ENCODE measurements at regions not wholly inside any gene's neighbourhood (a gene's known extent, or its start where the extent isn't known, plus 50 kb on each side); places are given as distances from the start of the nearest gene placed in this dataset.

- no peak for TF ChIP-seq CTCF (IDR thresholded peaks at IDR 0.05; ENCODE audit: control insufficient read depth, extremely low read depth, insufficient read depth)
- DNase-seq (ENCODE audit: low read depth) = no peak
- no peak overlapping the region for H3K4me3 ChIP-seq (ENCODE audit: low read depth, low read length)
Observed at GRCh38 chr14:103217538-103217937, 94.3 kb downstream of the TNFAIP2 start.

GRCh38 chr14:103220134-103220981 lies 97.1 kb downstream of the TNFAIP2 start:
- TF ChIP-seq CTCF (IDR thresholded peaks at IDR 0.05; ENCODE audit: control insufficient read depth, extremely low read depth, insufficient read depth) = no peak
- no peak overlapping the region for H3K4me3 ChIP-seq (ENCODE audit: low read depth, low read length)
- DNase-seq (ENCODE audit: low read depth) = no peak

GRCh38 chr14:103220982-103221641 lies 97.9 kb downstream of the TNFAIP2 start:
- H3K4me3 ChIP-seq (ENCODE audit: low read depth, low read length) = no peak overlapping the region
- no peak for DNase-seq (ENCODE audit: low read depth)
- no peak for TF ChIP-seq CTCF (IDR thresholded peaks at IDR 0.05; ENCODE audit: control insufficient read depth, extremely low read depth, insufficient read depth)

- no peak for TF ChIP-seq CTCF (IDR thresholded peaks at IDR 0.05; ENCODE audit: control insufficient read depth, extremely low read depth, insufficient read depth)
- no peak overlapping the region for H3K4me3 ChIP-seq (ENCODE audit: low read depth, low read length)
- no peak for DNase-seq (ENCODE audit: low read depth)
Observed at GRCh38 chr14:103221781-103222358, 98.6 kb downstream of the TNFAIP2 start.

GRCh38 chr14:103223818-103224352 lies 100.6 kb downstream of the TNFAIP2 start:
- DNase-seq (ENCODE audit: low read depth) = no peak
- no peak overlapping the region for H3K4me3 ChIP-seq (ENCODE audit: low read depth, low read length)
- no peak for TF ChIP-seq CTCF (IDR thresholded peaks at IDR 0.05; ENCODE audit: control insufficient read depth, extremely low read depth, insufficient read depth)

- TF ChIP-seq CTCF (IDR thresholded peaks at IDR 0.05; ENCODE audit: control insufficient read depth, extremely low read depth, insufficient read depth) = no peak
- no peak for DNase-seq (ENCODE audit: low read depth)
- H3K4me3 ChIP-seq (ENCODE audit: low read depth, low read length) = no peak overlapping the region
Observed at GRCh38 chr14:103225062-103225461, 101.8 kb downstream of the TNFAIP2 start.

All from LNCaP clone FGC (cell line).